H1 (cell line): ENCODE measurements at regions not wholly inside any gene's neighbourhood (a gene's known extent, or its start where the extent isn't known, plus 50 kb on each side); places are given as distances from the start of the nearest gene placed in this dataset.

Source experiments
- CTCF ChIA-PET: fragments of 300-600 bp; sonication (Branson Sonifier 250); formaldehyde crosslinking; loops from one replicate; lab custom pipeline; 2021; ENCODE audit not compliant: partially characterized antibody; lab: Charles Lee
- POLR2A ChIA-PET: fragments of 300-600 bp; sonication (Branson Sonifier 250); formaldehyde crosslinking; loops from one replicate; lab custom pipeline; 2021; ENCODE audit warnings: inconsistent platforms; ENCODE audit not compliant: partially characterized antibody; lab: Charles Lee
- DNase-seq, 2 experiments: peaks; one replicate each; pipeline versions ENCODE4 v3.0.0 to v3.0.0-alpha.2; 2010 to 2022; ENCODE audit warnings: low spot score in 2 of 2, low read depth in 1 of 2, mixed read lengths in 1 of 2
- FAIRE-seq: peaks from 2 replicates; lab custom pipeline; 2011; peaks lifted over from hg19 to GRCh38; lab: Jason Lieb, UNC
- H2AFZ ChIP-seq: 2 replicates; pipeline ENCODE4 v1.8.1; 2012; ENCODE audit warnings: low read length, inconsistent platforms
- H2AK5ac ChIP-seq: 2 replicates; pipeline ENCODE4 v1.6.1; 2013; ENCODE audit warnings: low read depth, low read length
- H2BK120ac ChIP-seq: replicated peaks from 2 replicates; pipeline ENCODE3; 2013; ENCODE audit warnings: low read depth, low read length, inconsistent platforms
- H2BK12ac ChIP-seq: 2 replicates; pipeline ENCODE4 v1.6.1; 2013; ENCODE audit warnings: low read depth, low read length
- H2BK15ac ChIP-seq: 2 replicates; pipeline ENCODE4 v1.6.1; 2013; ENCODE audit warnings: low read length
- H2BK20ac ChIP-seq: 2 replicates; pipeline ENCODE4 v1.6.1; 2013; ENCODE audit warnings: low read length
- H2BK5ac ChIP-seq: 2 replicates; pipeline ENCODE4 v1.6.1; 2013; ENCODE audit warnings: low read depth, low read length
- H3K14ac ChIP-seq: 2 replicates; pipeline ENCODE4 v1.6.1; 2013; ENCODE audit warnings: inconsistent platforms; ENCODE audit not compliant: insufficient read length
- H3K18ac ChIP-seq: 2 replicates; pipeline ENCODE4 v1.6.1; 2013; ENCODE audit warnings: low read length; ENCODE audit errors: extremely low read depth
- H3K23ac ChIP-seq: 2 replicates; pipeline ENCODE4 v1.6.1; 2013; ENCODE audit warnings: inconsistent platforms; ENCODE audit not compliant: insufficient read length
- H3K23me2 ChIP-seq: 2 replicates; pipeline ENCODE4 v1.6.1; 2013; ENCODE audit warnings: low read depth, low read length
- H3K27ac ChIP-seq: 2 replicates; pipeline ENCODE4 v1.6.1; 2011; ENCODE audit warnings: low read depth, low read length, inconsistent platforms
- H3K27me3 ChIP-seq, 4 experiments: replicated peaks in 1 of 4; 1 replicate in 1 of 4; 2 replicates in 3 of 4; pipeline versions ENCODE4 v1.6.1 to v1.8.1; 2011 to 2013; ENCODE audit warnings: low read length in 3 of 4, mild to moderate bottlenecking in 3 of 4, inconsistent platforms in 2 of 4, mixed read lengths in 2 of 4, moderate library complexity in 1 of 4; ENCODE audit not compliant: control insufficient read depth in 3 of 4, insufficient read depth in 3 of 4; ENCODE audit errors: extremely low read depth in 1 of 4
- H3K36me3 ChIP-seq, 4 experiments: 2 replicates each; pipeline versions ENCODE4 v1.6.1 to v1.8.1; 2011 to 2013; ENCODE audit warnings: mild to moderate bottlenecking in 4 of 4, low read length in 3 of 4, moderate library complexity in 2 of 4, control low read depth in 1 of 4, inconsistent platforms in 1 of 4; ENCODE audit not compliant: insufficient read depth in 4 of 4, control insufficient read depth in 2 of 4
- H3K4ac ChIP-seq: replicated peaks from 2 replicates; pipeline ENCODE3; 2013; ENCODE audit warnings: low read length, low read depth, mixed read lengths, inconsistent platforms; ENCODE audit not compliant: insufficient read length
- H3K4me1 ChIP-seq, 4 experiments: replicated peaks in 1 of 4; 1 replicate in 1 of 4; 2 replicates in 3 of 4; pipeline versions ENCODE4 v1.6.1 to v1.8.1; 2011 to 2013; ENCODE audit warnings: low read length in 3 of 4, inconsistent platforms in 2 of 4, mixed read lengths in 1 of 4; ENCODE audit not compliant: insufficient read depth in 4 of 4, control insufficient read depth in 3 of 4
- H3K4me2 ChIP-seq, 2 experiments: 2 replicates each; pipeline versions ENCODE4 v1.6.1 to v1.8.1; 2011 to 2013; ENCODE audit warnings: low read depth in 2 of 2, low read length in 2 of 2, control low read depth in 1 of 2, inconsistent platforms in 1 of 2, mild to moderate bottlenecking in 1 of 2; ENCODE audit not compliant: insufficient read depth in 1 of 2
- H3K4me3 ChIP-seq, 4 experiments: fragments of 200-600, 300-600 bp in 1 of 4; sonication (generic), shearing (Covaris generic), sonication (Bioruptor Twin) in 1 of 4; 2 replicates each; pipeline versions ENCODE4 v1.5.1 to v1.8.1; 2011 to 2016; ENCODE audit warnings: low read length in 4 of 4, low read depth in 3 of 4, control low read depth in 2 of 4, inconsistent platforms in 2 of 4, mild to moderate bottlenecking in 2 of 4, mixed read lengths in 1 of 4, moderate library complexity in 1 of 4; ENCODE audit not compliant: insufficient read depth in 2 of 4; ENCODE audit errors: extremely low read depth in 1 of 4
- H3K56ac ChIP-seq: replicated peaks from 2 replicates; pipeline ENCODE3; 2013; ENCODE audit warnings: low read depth, mild to moderate bottlenecking, mixed read lengths, low read length, inconsistent platforms; ENCODE audit not compliant: insufficient read length
- H3K79me1 ChIP-seq: 2 replicates; pipeline ENCODE4 v1.6.1; 2013; ENCODE audit warnings: low read depth, low read length, control low read depth
- H3K79me2 ChIP-seq, 2 experiments: 2 replicates each; pipeline versions ENCODE4 v1.6.1 to v1.8.1; 2012 to 2013; ENCODE audit warnings: low read length in 2 of 2, mild to moderate bottlenecking in 2 of 2, inconsistent platforms in 1 of 2; ENCODE audit not compliant: insufficient read depth in 2 of 2, control insufficient read depth in 1 of 2
- H3K9ac ChIP-seq, 4 experiments: replicated peaks in 1 of 4; 1 replicate in 1 of 4; 2 replicates in 3 of 4; pipeline versions ENCODE4 v1.6.1 to v1.8.1; 2011 to 2013; ENCODE audit warnings: low read depth in 3 of 4, low read length in 3 of 4, control low read depth in 2 of 4, mild to moderate bottlenecking in 2 of 4, moderate library complexity in 2 of 4, inconsistent platforms in 1 of 4; ENCODE audit errors: extremely low read depth in 1 of 4
- H3K9me3 ChIP-seq, 2 experiments: 2 replicates each; pipeline versions ENCODE4 v1.6.1 to v1.8.1; 2012 to 2013; ENCODE audit warnings: mild to moderate bottlenecking in 2 of 2, moderate library complexity in 2 of 2, control low read depth in 1 of 2, inconsistent platforms in 1 of 2, low read depth in 1 of 2, low read length in 1 of 2, mixed read lengths in 1 of 2; ENCODE audit not compliant: insufficient read depth in 2 of 2
- H4K20me1 ChIP-seq, 2 experiments: replicated peaks in 1 of 2; 2 replicates each; pipeline versions ENCODE3 to v1.8.1; 2011 to 2013; ENCODE audit warnings: inconsistent platforms in 2 of 2, low read length in 2 of 2, mild to moderate bottlenecking in 1 of 2; ENCODE audit not compliant: insufficient read depth in 2 of 2, control insufficient read depth in 1 of 2
- H4K5ac ChIP-seq: 2 replicates; pipeline ENCODE4 v1.6.1; 2013; ENCODE audit warnings: low read length, low read depth, mixed read lengths, inconsistent platforms; ENCODE audit not compliant: insufficient read length
- H4K8ac ChIP-seq: 2 replicates; pipeline ENCODE4 v1.8.0; 2013; ENCODE audit warnings: mild to moderate bottlenecking, moderate library complexity, low read length, inconsistent platforms; ENCODE audit not compliant: insufficient read depth; ENCODE audit errors: extremely low read depth
- H4K91ac ChIP-seq: replicated peaks from 2 replicates; pipeline ENCODE3; 2013; ENCODE audit warnings: low read length, mixed read lengths, inconsistent platforms; ENCODE audit not compliant: insufficient read length
- CTBP2 ChIP-seq: IDR thresholded peaks from 2 replicates; pipeline ENCODE4 v1.7.0; 2011; ENCODE audit warnings: borderline replicate concordance, mild to moderate bottlenecking, moderate library complexity, mixed read lengths, low read length; ENCODE audit not compliant: insufficient read depth, insufficient read length
- HDAC2 ChIP-seq, 2 experiments: fragments of 300-600 bp in 1 of 2; sonication (generic) in 1 of 2; IDR thresholded peaks; 2 replicates each; pipeline ENCODE4 v1.6.1; 2011 to 2012; ENCODE audit warnings: low read depth in 2 of 2, low read length in 2 of 2, mild to moderate bottlenecking in 2 of 2, moderate library complexity in 2 of 2, borderline replicate concordance in 1 of 2, inconsistent platforms in 1 of 2
- KDM5A ChIP-seq: fragments of 200-600 bp; IDR thresholded peaks from 2 replicates; pipeline ENCODE4 v1.7.1; 2012; ENCODE audit warnings: mild to moderate bottlenecking, low read length, inconsistent platforms, mixed read lengths
- RAD21 ChIP-seq, 2 experiments: IDR thresholded peaks in 1 of 2; conservative IDR thresholded peaks in 1 of 2; 2 replicates each; pipeline ENCODE4 v1.6.1; 2011; ENCODE audit warnings: low read depth in 2 of 2, low read length in 2 of 2, improper control_type of control experiment in 1 of 2, inconsistent platforms in 1 of 2, mild to moderate bottlenecking in 1 of 2, moderate library complexity in 1 of 2
- SIX5 ChIP-seq: IDR thresholded peaks from 2 replicates; pipeline ENCODE4 v1.6.1; 2011; ENCODE audit warnings: mild to moderate bottlenecking, low read depth, low read length
- TAF7 ChIP-seq: optimal IDR thresholded peaks from 2 replicates; pipeline ENCODE3; 2011; ENCODE audit warnings: low read depth, mild to moderate bottlenecking, inconsistent platforms, low read length, moderate library complexity, borderline replicate concordance
- ZNF274 ChIP-seq: IDR thresholded peaks from 2 replicates; pipeline ENCODE4 v1.7.0; 2012; ENCODE audit warnings: low read length, borderline replicate concordance; ENCODE audit errors: extremely low read depth
- TF ChIP-seq, protein P1 (sequence below): IDR thresholded peaks from 2 replicates; pipeline ENCODE4 v1.6.1; 2011; ENCODE audit warnings: low read depth, mild to moderate bottlenecking, low read length; ENCODE audit not compliant: insufficient read depth
- TF ChIP-seq, protein P2 (sequence below): IDR thresholded peaks from 2 replicates; pipeline ENCODE4 v1.6.1; 2012; ENCODE audit warnings: low read length, inconsistent platforms

DNA sequence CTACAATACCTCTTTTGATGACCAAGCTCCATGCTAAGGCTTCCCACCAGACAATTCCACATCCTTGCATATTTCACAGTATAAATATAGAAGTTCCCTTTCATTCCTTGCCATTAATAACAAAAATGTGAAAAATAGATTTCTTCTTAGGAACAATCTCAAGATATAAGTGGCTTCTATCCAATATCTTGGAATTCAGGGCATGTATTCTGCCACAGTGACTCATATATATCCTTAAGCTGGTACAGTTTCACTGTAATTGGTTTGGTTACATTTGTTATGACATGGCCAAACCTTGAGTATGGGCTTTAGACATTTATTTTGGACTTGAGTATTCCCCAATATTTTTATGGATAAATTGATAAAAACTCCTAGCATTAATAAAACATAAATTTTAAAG, 181.7 kb upstream of the DDX53 start:
- FAIRE-seq: no peak
- Histone ChIP-seq H3K23ac (no peak overlapping the region), H3K14ac (no peak overlapping the region), H2BK120ac (no peak overlapping the region), H2BK12ac (no peak overlapping the region), H3K27me3 (no peaks in the 10 kb centered on the region), H3K56ac (no peak overlapping the region), H3K4me1 (no peaks in the 10 kb centered on the region), H3K27ac (no peak overlapping the region), H3K4me2 (no peak overlapping the region), H3K18ac (no peak overlapping the region), H3K4ac (no peak overlapping the region), H3K4me3 (no peak overlapping the region), H3K36me3 (no peaks in the 10 kb centered on the region), H3K23me2 (no peaks in the 10 kb centered on the region), H4K8ac (no peak overlapping the region), H2BK15ac (no peak overlapping the region), H2BK5ac (no peak overlapping the region), H3K9ac (no peak overlapping the region), H3K9me3 (no peaks in the 10 kb centered on the region), H4K20me1 (no peaks in the 10 kb centered on the region), H2AFZ (no peak overlapping the region), H4K5ac (no peak overlapping the region), H3K79me1 (no peaks in the 10 kb centered on the region), H3K79me2 (no peaks in the 10 kb centered on the region), H4K91ac (no peak overlapping the region), H2BK20ac (no peak overlapping the region), H2AK5ac (no peak overlapping the region)
- ChIA-PET POLR2A (no interaction called here), CTCF (interaction anchor here (0.7 kb wide), 1 partner anchor 370 kb away, joined by 4 read pairs; no protein-coding TSS in a partner anchor)
- no peak for DNase-seq
- TF ChIP-seq KDM5A: no peak
- TF ChIP-seq CTBP2: no peak
- TF ChIP-seq ZNF274: no peak
- no peak for TF ChIP-seq SIX5
- no peak for TF ChIP-seq TAF7
- no peak for TF ChIP-seq HDAC2 (IDR thresholded peaks at IDR 0.05; ENCODE audit: borderline replicate concordance in 1 of 2, low read depth in 2 of 2, low read length in 2 of 2)
- no peak for TF ChIP-seq RAD21 (IDR thresholded peaks at IDR 0.05 in 1 of 2, conservative IDR thresholded peaks at IDR 0.05 in 1 of 2; ENCODE audit: low read depth in 2 of 2, low read length in 2 of 2)
- TF ChIP-seq, protein P1, sequence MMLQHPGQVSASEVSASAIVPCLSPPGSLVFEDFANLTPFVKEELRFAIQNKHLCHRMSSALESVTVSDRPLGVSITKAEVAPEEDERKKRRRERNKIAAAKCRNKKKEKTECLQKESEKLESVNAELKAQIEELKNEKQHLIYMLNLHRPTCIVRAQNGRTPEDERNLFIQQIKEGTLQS: no peak
- TF ChIP-seq, protein P2, sequence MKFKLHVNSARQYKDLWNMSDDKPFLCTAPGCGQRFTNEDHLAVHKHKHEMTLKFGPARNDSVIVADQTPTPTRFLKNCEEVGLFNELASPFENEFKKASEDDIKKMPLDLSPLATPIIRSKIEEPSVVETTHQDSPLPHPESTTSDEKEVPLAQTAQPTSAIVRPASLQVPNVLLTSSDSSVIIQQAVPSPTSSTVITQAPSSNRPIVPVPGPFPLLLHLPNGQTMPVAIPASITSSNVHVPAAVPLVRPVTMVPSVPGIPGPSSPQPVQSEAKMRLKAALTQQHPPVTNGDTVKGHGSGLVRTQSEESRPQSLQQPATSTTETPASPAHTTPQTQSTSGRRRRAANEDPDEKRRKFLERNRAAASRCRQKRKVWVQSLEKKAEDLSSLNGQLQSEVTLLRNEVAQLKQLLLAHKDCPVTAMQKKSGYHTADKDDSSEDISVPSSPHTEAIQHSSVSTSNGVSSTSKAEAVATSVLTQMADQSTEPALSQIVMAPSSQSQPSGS: no peak
